ENCODE measurements at regions not wholly inside any gene's neighbourhood (a gene's known extent, or its start where the extent isn't known, plus 50 kb on each side); places are given as distances from the start of the nearest gene placed in this dataset.

DNA sequence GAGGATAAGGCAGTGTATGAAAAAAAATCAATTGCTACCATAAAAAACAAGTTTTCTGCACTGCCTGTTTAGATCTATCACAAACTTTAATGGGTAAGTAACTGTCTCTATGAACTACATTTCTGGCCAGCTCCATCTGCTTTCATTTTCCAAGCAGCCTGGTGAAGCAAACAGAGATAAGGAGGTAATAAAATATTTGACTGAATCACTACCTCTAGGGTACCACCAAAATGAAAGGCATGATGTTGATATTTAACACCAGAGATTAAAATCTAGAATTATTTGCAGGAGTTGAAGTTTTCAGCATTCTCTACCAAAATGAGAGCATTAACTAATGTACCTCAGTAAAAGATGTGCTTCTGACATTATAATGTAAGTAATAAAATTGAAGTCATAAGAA lies 863.5 kb upstream of the MGAT4C start:
- TF ChIP-seq, protein P1, sequence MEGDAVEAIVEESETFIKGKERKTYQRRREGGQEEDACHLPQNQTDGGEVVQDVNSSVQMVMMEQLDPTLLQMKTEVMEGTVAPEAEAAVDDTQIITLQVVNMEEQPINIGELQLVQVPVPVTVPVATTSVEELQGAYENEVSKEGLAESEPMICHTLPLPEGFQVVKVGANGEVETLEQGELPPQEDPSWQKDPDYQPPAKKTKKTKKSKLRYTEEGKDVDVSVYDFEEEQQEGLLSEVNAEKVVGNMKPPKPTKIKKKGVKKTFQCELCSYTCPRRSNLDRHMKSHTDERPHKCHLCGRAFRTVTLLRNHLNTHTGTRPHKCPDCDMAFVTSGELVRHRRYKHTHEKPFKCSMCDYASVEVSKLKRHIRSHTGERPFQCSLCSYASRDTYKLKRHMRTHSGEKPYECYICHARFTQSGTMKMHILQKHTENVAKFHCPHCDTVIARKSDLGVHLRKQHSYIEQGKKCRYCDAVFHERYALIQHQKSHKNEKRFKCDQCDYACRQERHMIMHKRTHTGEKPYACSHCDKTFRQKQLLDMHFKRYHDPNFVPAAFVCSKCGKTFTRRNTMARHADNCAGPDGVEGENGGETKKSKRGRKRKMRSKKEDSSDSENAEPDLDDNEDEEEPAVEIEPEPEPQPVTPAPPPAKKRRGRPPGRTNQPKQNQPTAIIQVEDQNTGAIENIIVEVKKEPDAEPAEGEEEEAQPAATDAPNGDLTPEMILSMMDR (IDR thresholded peaks at IDR 0.05; ENCODE audit: poor library complexity, severe bottlenecking), result no peak
- TF ChIP-seq EZH2 (IDR thresholded peaks at IDR 0.05; ENCODE audit: borderline replicate concordance, insufficient read depth, low read length, poor library complexity, severe bottlenecking) (no peak), TAF1 (IDR thresholded peaks at IDR 0.05; ENCODE audit: low read depth) (no peak), MXI1 (conservative IDR thresholded peaks at IDR 0.05; ENCODE audit: poor library complexity, severe bottlenecking) (no peak), EP300 (conservative IDR thresholded peaks at IDR 0.05; ENCODE audit: poor library complexity, severe bottlenecking) (no peak), SMC3 (conservative IDR thresholded peaks at IDR 0.05; ENCODE audit: poor library complexity) (no peak)
- TF ChIP-seq, protein P2, sequence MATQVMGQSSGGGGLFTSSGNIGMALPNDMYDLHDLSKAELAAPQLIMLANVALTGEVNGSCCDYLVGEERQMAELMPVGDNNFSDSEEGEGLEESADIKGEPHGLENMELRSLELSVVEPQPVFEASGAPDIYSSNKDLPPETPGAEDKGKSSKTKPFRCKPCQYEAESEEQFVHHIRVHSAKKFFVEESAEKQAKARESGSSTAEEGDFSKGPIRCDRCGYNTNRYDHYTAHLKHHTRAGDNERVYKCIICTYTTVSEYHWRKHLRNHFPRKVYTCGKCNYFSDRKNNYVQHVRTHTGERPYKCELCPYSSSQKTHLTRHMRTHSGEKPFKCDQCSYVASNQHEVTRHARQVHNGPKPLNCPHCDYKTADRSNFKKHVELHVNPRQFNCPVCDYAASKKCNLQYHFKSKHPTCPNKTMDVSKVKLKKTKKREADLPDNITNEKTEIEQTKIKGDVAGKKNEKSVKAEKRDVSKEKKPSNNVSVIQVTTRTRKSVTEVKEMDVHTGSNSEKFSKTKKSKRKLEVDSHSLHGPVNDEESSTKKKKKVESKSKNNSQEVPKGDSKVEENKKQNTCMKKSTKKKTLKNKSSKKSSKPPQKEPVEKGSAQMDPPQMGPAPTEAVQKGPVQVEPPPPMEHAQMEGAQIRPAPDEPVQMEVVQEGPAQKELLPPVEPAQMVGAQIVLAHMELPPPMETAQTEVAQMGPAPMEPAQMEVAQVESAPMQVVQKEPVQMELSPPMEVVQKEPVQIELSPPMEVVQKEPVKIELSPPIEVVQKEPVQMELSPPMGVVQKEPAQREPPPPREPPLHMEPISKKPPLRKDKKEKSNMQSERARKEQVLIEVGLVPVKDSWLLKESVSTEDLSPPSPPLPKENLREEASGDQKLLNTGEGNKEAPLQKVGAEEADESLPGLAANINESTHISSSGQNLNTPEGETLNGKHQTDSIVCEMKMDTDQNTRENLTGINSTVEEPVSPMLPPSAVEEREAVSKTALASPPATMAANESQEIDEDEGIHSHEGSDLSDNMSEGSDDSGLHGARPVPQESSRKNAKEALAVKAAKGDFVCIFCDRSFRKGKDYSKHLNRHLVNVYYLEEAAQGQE (IDR thresholded peaks at IDR 0.05; ENCODE audit: borderline replicate concordance), result no peak

Measured in neural cell (in vitro differentiated cells).